Kidney capillary endothelial cell (primary cell): ENCODE measurements at regions not wholly inside any gene's neighbourhood (a gene's known extent, or its start where the extent isn't known, plus 50 kb on each side); places are given as distances from the start of the nearest gene placed in this dataset.
"Not testable (repeated sequence)": the region's sequence is repeated elsewhere in the genome, so short reads cannot be mapped to it uniquely, and the experiment has no call there.

Experiments
- DNase-seq: peaks from one replicate; pipeline ENCODE4 v3.0.0-alpha.2; 2018; ENCODE audit warnings: low spot score

GRCh38 chr7:51918581-51918980 is 602.0 kb upstream of the COBL start:
- no peak for DNase-seq

- no peak for DNase-seq
Observed at GRCh38 chr7:51901489-51901840, 584.9 kb upstream of the COBL start.

- not testable (repeated sequence) for DNase-seq
Observed at GRCh38 chr7:51900755-51901488, 584.3 kb upstream of the COBL start.

- DNase-seq: no peak
Observed at GRCh38 chr7:51899611-51900010, 583.0 kb upstream of the COBL start.

- DNase-seq: no peak
Observed at GRCh38 chr7:51882412-51882811, 565.8 kb upstream of the COBL start.

GRCh38 chr7:51881309-51881708 is 564.7 kb upstream of the COBL start:
- no peak for DNase-seq

GRCh38 chr7:51878865-51879264 is 562.3 kb upstream of the COBL start:
- no peak for DNase-seq

- DNase-seq: no peak
Observed at GRCh38 chr7:51869452-51869851, 552.8 kb upstream of the COBL start.

- no peak for DNase-seq
Observed at GRCh38 chr7:51867117-51867516, 550.5 kb upstream of the COBL start.

- no peak for DNase-seq
Observed at GRCh38 chr7:51860305-51860704, 543.7 kb upstream of the COBL start.

- DNase-seq: no peak
Observed at GRCh38 chr7:51850126-51850525, 533.5 kb upstream of the COBL start.

- no peak for DNase-seq
Observed at GRCh38 chr7:51847461-51848134, 531.0 kb upstream of the COBL start.

GRCh38 chr7:51839130-51839529 is 522.5 kb upstream of the COBL start:
- DNase-seq: not testable (repeated sequence)

- DNase-seq: no peak
Observed at GRCh38 chr7:51827631-51828030, 511.0 kb upstream of the COBL start.

GRCh38 chr7:51824050-51824449 is 507.4 kb upstream of the COBL start:
- DNase-seq: no peak

GRCh38 chr7:51823437-51823836 is 506.8 kb upstream of the COBL start:
- no peak for DNase-seq

GRCh38 chr7:51817694-51818225 is 501.2 kb upstream of the COBL start:
- DNase-seq: no peak

GRCh38 chr7:51805783-51806431 is 489.3 kb upstream of the COBL start:
- DNase-seq: not testable (repeated sequence)

GRCh38 chr7:51802718-51803117 is 486.1 kb upstream of the COBL start:
- DNase-seq: no peak

GRCh38 chr7:51797371-51797770 is 480.8 kb upstream of the COBL start:
- no peak for DNase-seq

GRCh38 chr7:51792796-51793195 is 476.2 kb upstream of the COBL start:
- no peak for DNase-seq

- no peak for DNase-seq
Observed at GRCh38 chr7:51789489-51789888, 472.9 kb upstream of the COBL start.

- no peak for DNase-seq
Observed at GRCh38 chr7:51786284-51786683, 469.7 kb upstream of the COBL start.
